ENCODE measurements at regions not wholly inside any gene's neighbourhood (a gene's known extent, or its start where the extent isn't known, plus 50 kb on each side); places are given as distances from the start of the nearest gene placed in this dataset.

DNA sequence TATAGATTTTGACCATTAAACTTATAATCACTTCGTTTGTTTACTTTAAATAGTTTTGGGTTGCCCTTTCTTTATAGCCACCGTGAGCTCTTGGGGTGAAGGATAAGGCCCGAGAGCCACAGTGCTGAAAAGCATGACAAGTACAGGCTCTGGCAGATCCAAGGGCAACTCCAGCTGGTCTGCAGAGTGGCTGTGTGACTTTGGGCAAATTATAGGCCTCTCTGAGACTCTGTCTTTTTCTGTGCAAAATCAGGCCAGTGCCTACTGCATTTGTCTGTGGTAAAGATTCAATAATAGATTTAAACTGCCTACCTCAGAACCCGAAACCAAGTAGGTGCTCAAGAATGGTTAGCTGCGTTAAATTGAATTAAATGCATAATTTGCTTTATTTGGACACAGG, 511.3 kb downstream of the QKI start:
- DNase-seq = no peak
- Histone ChIP-seq H4K8ac (ENCODE audit: low read length) (no peak overlapping the region), H2BK12ac (ENCODE audit: low read length in 2 of 2) (no peak overlapping the region), H3K9me3 (ENCODE audit: control insufficient read depth, low read length) (no peaks in the 10 kb centered on the region), H3K79me1 (replicated peaks; ENCODE audit: low read length, poor library complexity, severe bottlenecking) (no peaks in the 10 kb centered on the region), H2BK15ac (ENCODE audit: low read depth, poor library complexity, severe bottlenecking) (no peak overlapping the region), H3K27ac (ENCODE audit: low read length, poor library complexity, severe bottlenecking) (no peak overlapping the region), H4K91ac (ENCODE audit: low read length) (no peak overlapping the region), H2BK120ac (ENCODE audit: low read depth, low read length) (no peak overlapping the region), H3K4ac (ENCODE audit: low read depth in 1 of 2, low read length in 2 of 2) (no peak overlapping the region), H3K4me2 (ENCODE audit: low read length, poor library complexity, severe bottlenecking) (no peak overlapping the region), H3K4me1 (ENCODE audit: control insufficient read depth, insufficient read depth, low read depth, low read length) (no peaks in the 10 kb centered on the region), H3K27me3 (ENCODE audit: control insufficient read depth in 1 of 2, insufficient read depth in 1 of 2, low read length in 2 of 2) (no peaks in the 10 kb centered on the region), H2BK5ac (ENCODE audit: low read depth, low read length, poor library complexity, severe bottlenecking) (no peak overlapping the region), H2AK5ac (ENCODE audit: low read length, severe bottlenecking) (no peak overlapping the region), H3K4me3 (ENCODE audit: insufficient read depth in 1 of 2, low read depth in 1 of 2, low read length in 2 of 2) (no peak overlapping the region), H3K14ac (ENCODE audit: low read length in 2 of 2) (no peak overlapping the region), H3K23ac (ENCODE audit: low read length in 2 of 2) (no peak overlapping the region), H3K9ac (ENCODE audit: low read length) (no peak overlapping the region), H3K36me3 (ENCODE audit: control insufficient read depth in 1 of 2, insufficient read depth in 2 of 2, low read depth in 1 of 2, low read length in 2 of 2) (no peaks in the 10 kb centered on the region), H3K18ac (ENCODE audit: low read depth in 1 of 2, low read length in 2 of 2) (no peak overlapping the region), H2AFZ (ENCODE audit: low read depth, low read length) (no peak overlapping the region)
- WGBS = 92% methylated on average over 5 of the region's 5 CpGs

DNA sequence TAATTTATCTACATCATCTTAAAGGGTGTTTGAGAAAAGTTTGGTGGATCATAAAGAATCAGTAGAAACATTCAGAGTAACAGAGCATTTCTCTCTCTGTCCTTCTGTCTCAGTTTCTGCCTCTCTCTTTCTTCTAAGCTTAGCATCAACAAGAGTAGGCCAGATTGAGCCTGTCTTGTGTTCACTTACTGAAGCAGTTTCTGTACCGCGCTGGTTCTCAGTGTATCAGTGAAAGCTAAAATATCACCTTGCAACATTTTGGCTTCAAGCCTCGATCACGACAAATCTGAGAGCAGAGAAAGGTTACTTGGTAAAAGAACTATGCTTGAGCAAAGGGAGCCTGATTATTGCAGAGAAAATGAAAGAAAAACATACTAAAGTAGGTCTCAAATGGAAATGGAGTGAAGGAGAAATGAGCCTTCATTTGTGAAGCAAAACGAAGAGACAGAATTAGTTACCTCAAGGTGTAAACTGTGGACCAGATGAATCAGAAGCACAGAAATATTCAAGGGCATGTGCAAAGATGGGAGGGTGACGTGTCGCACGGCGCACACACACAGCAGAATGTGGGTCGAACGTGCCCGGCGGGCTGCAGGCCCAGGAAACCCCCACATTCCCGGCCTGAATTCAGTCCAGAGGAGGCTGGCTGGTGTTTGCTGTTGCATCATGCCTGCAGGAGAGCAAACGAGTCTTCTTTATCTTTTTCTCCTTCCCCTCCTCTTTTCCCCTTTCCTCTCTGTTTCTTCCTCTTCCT, 509.3 kb downstream of the QKI start:
- Histone ChIP-seq H4K91ac (ENCODE audit: low read length) (no peak overlapping the region), H3K23ac (ENCODE audit: low read length in 2 of 2) (no peak overlapping the region), H2BK120ac (ENCODE audit: low read depth, low read length) (no peak overlapping the region), H3K14ac (ENCODE audit: low read length in 2 of 2) (no peak overlapping the region), H3K4me1 (ENCODE audit: control insufficient read depth, insufficient read depth, low read depth, low read length) (no peaks in the 10 kb centered on the region), H3K9me3 (ENCODE audit: control insufficient read depth, low read length) (no peaks in the 10 kb centered on the region), H2AK5ac (ENCODE audit: low read length, severe bottlenecking) (no peak overlapping the region), H3K18ac (ENCODE audit: low read depth in 1 of 2, low read length in 2 of 2) (no peak overlapping the region), H4K8ac (ENCODE audit: low read length) (no peak overlapping the region), H3K27ac (ENCODE audit: low read length, poor library complexity, severe bottlenecking) (no peak overlapping the region), H3K27me3 (ENCODE audit: control insufficient read depth in 1 of 2, insufficient read depth in 1 of 2, low read length in 2 of 2) (no peaks in the 10 kb centered on the region), H2BK5ac (ENCODE audit: low read depth, low read length, poor library complexity, severe bottlenecking) (no peak overlapping the region), H3K4ac (ENCODE audit: low read depth in 1 of 2, low read length in 2 of 2) (no peak overlapping the region), H3K4me2 (ENCODE audit: low read length, poor library complexity, severe bottlenecking) (no peak overlapping the region), H2BK15ac (ENCODE audit: low read depth, poor library complexity, severe bottlenecking) (no peak overlapping the region), H3K36me3 (ENCODE audit: control insufficient read depth in 1 of 2, insufficient read depth in 2 of 2, low read depth in 1 of 2, low read length in 2 of 2) (no peaks in the 10 kb centered on the region), H3K79me1 (replicated peaks; ENCODE audit: low read length, poor library complexity, severe bottlenecking) (no peaks in the 10 kb centered on the region), H2AFZ (ENCODE audit: low read depth, low read length) (no peak overlapping the region), H2BK12ac (ENCODE audit: low read length in 2 of 2) (no peak overlapping the region), H3K4me3 (ENCODE audit: insufficient read depth in 1 of 2, low read depth in 1 of 2, low read length in 2 of 2) (no peak overlapping the region), H3K9ac (ENCODE audit: low read length) (no peak overlapping the region)
- no peak for DNase-seq
- 85% methylated on average over 15 of the region's 15 CpGs for WGBS

DNA sequence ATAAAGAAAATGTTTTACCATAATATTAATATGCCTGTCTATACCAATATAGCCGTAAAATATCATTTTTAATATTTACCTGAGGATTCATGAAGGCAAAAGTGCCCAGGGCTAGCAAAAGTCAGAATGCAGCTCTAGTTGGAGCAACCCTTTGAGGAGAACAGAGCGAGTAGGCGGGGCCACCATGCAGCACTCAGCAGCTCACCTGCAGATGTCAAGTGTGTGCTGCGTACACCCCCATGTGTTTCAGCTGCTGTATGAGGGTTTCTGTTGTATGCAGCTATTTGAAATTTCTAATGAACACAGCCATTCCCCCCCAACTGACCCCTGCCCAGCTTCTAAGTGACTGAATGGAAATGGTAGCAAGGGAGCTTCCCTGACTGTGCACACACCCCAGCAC, 508.0 kb downstream of the QKI start:
- no peaks in the 10 kb centered on the region for H3K27me3 ChIP-seq (ENCODE audit: control insufficient read depth in 1 of 2, insufficient read depth in 1 of 2, low read length in 2 of 2)
- 85% methylated on average over 2 of the region's 4 CpGs for WGBS
- H4K91ac ChIP-seq (ENCODE audit: low read length) = no peak overlapping the region
- H3K27ac ChIP-seq (ENCODE audit: low read length, poor library complexity, severe bottlenecking) = no peak overlapping the region
- H3K9ac ChIP-seq (ENCODE audit: low read length) = no peak overlapping the region
- no peak overlapping the region for H2AFZ ChIP-seq (ENCODE audit: low read depth, low read length)
- no peak overlapping the region for H2BK15ac ChIP-seq (ENCODE audit: low read depth, poor library complexity, severe bottlenecking)
- no peak overlapping the region for H2BK12ac ChIP-seq (ENCODE audit: low read length in 2 of 2)
- H3K79me1 ChIP-seq (replicated peaks; ENCODE audit: low read length, poor library complexity, severe bottlenecking) = no peaks in the 10 kb centered on the region
- H2BK120ac ChIP-seq (ENCODE audit: low read depth, low read length) = no peak overlapping the region
- DNase-seq = no peak
- no peak overlapping the region for H3K23ac ChIP-seq (ENCODE audit: low read length in 2 of 2)
- H2AK5ac ChIP-seq (ENCODE audit: low read length, severe bottlenecking) = no peak overlapping the region
- no peaks in the 10 kb centered on the region for H3K9me3 ChIP-seq (ENCODE audit: control insufficient read depth, low read length)
- H3K4me2 ChIP-seq (ENCODE audit: low read length, poor library complexity, severe bottlenecking) = no peak overlapping the region
- H3K18ac ChIP-seq (ENCODE audit: low read depth in 1 of 2, low read length in 2 of 2) = no peak overlapping the region
- H3K14ac ChIP-seq (ENCODE audit: low read length in 2 of 2) = no peak overlapping the region
- no peaks in the 10 kb centered on the region for H3K36me3 ChIP-seq (ENCODE audit: control insufficient read depth in 1 of 2, insufficient read depth in 2 of 2, low read depth in 1 of 2, low read length in 2 of 2)
- H3K4ac ChIP-seq (ENCODE audit: low read depth in 1 of 2, low read length in 2 of 2) = no peak overlapping the region
- no peaks in the 10 kb centered on the region for H3K4me1 ChIP-seq (ENCODE audit: control insufficient read depth, insufficient read depth, low read depth, low read length)
- H3K4me3 ChIP-seq (ENCODE audit: insufficient read depth in 1 of 2, low read depth in 1 of 2, low read length in 2 of 2) = no peak overlapping the region
- H2BK5ac ChIP-seq (ENCODE audit: low read depth, low read length, poor library complexity, severe bottlenecking) = no peak overlapping the region
- no peak overlapping the region for H4K8ac ChIP-seq (ENCODE audit: low read length)

DNA sequence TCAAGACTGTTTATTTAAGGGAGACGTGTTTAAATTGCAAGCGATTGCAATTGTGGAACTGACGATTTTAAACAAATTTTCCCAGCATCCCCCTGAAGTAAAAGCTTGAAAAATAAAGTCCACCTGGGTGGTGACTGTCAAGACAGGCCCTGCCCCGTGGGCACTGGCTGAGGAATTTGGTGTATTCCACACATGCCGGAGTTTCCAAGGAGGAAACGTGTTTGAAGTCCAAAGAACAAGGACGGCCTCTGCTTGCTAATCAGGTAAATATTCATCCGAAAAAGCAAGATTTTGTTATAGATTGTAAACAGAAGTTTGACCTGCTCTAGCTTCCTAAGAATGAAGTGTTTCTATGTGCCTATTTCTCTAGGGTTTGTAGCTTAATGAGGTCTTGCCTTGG, 505.1 kb downstream of the QKI start:
- Histone ChIP-seq H2BK15ac (ENCODE audit: low read depth, poor library complexity, severe bottlenecking) (no peak overlapping the region), H3K4ac (ENCODE audit: low read depth in 1 of 2, low read length in 2 of 2) (no peak overlapping the region), H3K4me3 (ENCODE audit: insufficient read depth in 1 of 2, low read depth in 1 of 2, low read length in 2 of 2) (no peak overlapping the region), H3K27me3 (ENCODE audit: control insufficient read depth in 1 of 2, insufficient read depth in 1 of 2, low read length in 2 of 2) (no peaks in the 10 kb centered on the region), H3K36me3 (ENCODE audit: control insufficient read depth in 1 of 2, insufficient read depth in 2 of 2, low read depth in 1 of 2, low read length in 2 of 2) (no peaks in the 10 kb centered on the region), H4K91ac (ENCODE audit: low read length) (no peak overlapping the region), H2BK5ac (ENCODE audit: low read depth, low read length, poor library complexity, severe bottlenecking) (no peak overlapping the region), H3K23ac (ENCODE audit: low read length in 2 of 2) (no peak overlapping the region), H3K27ac (ENCODE audit: low read length, poor library complexity, severe bottlenecking) (no peak overlapping the region), H3K14ac (ENCODE audit: low read length in 2 of 2) (no peak overlapping the region), H3K9me3 (ENCODE audit: control insufficient read depth, low read length) (no peaks in the 10 kb centered on the region), H2BK12ac (ENCODE audit: low read length in 2 of 2) (no peak overlapping the region), H3K79me1 (replicated peaks; ENCODE audit: low read length, poor library complexity, severe bottlenecking) (no peaks in the 10 kb centered on the region), H3K4me1 (ENCODE audit: control insufficient read depth, insufficient read depth, low read depth, low read length) (no peaks in the 10 kb centered on the region), H3K9ac (ENCODE audit: low read length) (no peak overlapping the region), H3K4me2 (ENCODE audit: low read length, poor library complexity, severe bottlenecking) (no peak overlapping the region), H4K8ac (ENCODE audit: low read length) (no peak overlapping the region), H2AFZ (ENCODE audit: low read depth, low read length) (no peak overlapping the region), H2BK120ac (ENCODE audit: low read depth, low read length) (no peak overlapping the region), H2AK5ac (ENCODE audit: low read length, severe bottlenecking) (no peak overlapping the region), H3K18ac (ENCODE audit: low read depth in 1 of 2, low read length in 2 of 2) (no peak overlapping the region)
- 89% methylated on average over 8 of the region's 8 CpGs for WGBS
- DNase-seq = no peak
